Type B pancreatic cell (in vitro differentiated cells): ENCODE measurements at regions not wholly inside any gene's neighbourhood (a gene's known extent, or its start where the extent isn't known, plus 50 kb on each side); places are given as distances from the start of the nearest gene placed in this dataset.

Source experiments
- DNase-seq: peaks from one replicate; pipeline ENCODE4 v3.0.0; 2021; ENCODE audit warnings: mixed read lengths; ENCODE audit not compliant: unreplicated experiment; ENCODE audit errors: extremely low spot score
- H3K27ac Mint-ChIP-seq: 2 replicates; pipeline ENCODE4 v1.8.0; 2021; ENCODE audit warnings: mild to moderate bottlenecking, mixed read lengths
- H3K27me3 Mint-ChIP-seq: 2 replicates; pipeline ENCODE4 v1.8.0; 2021; ENCODE audit warnings: mixed read lengths
- H3K36me3 Mint-ChIP-seq: 2 replicates; pipeline ENCODE4 v1.8.0; 2021; ENCODE audit warnings: mixed read lengths
- H3K4me1 Mint-ChIP-seq: one replicate; pipeline ENCODE4 v1.8.0; 2021; ENCODE audit warnings: mixed read lengths; ENCODE audit not compliant: unreplicated experiment
- H3K4me3 Mint-ChIP-seq: 2 replicates; pipeline ENCODE4 v1.8.0; 2021; ENCODE audit warnings: mild to moderate bottlenecking, mixed read lengths
- H3K9me3 Mint-ChIP-seq: 2 replicates; pipeline ENCODE4 v1.8.0; 2021; ENCODE audit warnings: mixed read lengths
- CTCF ChIP-seq: fragments of 200-600 bp; sonication (generic); conservative IDR thresholded peaks from 2 replicates; pipeline ENCODE4 v1.5.0; 2021; ENCODE audit warnings: antibody characterized with exemption, mild to moderate bottlenecking

GRCh38 chr5:56288873-56289601 lies 55.9 kb upstream of the ANKRD55 start:
- Mint-ChIP-seq H3K4me1 (peaks cover 10% of the 10 kb centered on the region), H3K27ac (no peak overlapping the region), H3K4me3 (no peak overlapping the region), H3K9me3 (peaks cover 5% of the 10 kb centered on the region), H3K36me3 (no peaks in the 10 kb centered on the region), H3K27me3 (no peaks in the 10 kb centered on the region)
- DNase-seq: no peak
- no peak for TF ChIP-seq CTCF

- no peak for TF ChIP-seq CTCF
- Mint-ChIP-seq H3K36me3 (no peaks in the 10 kb centered on the region), H3K9me3 (peaks cover 5% of the 10 kb centered on the region), H3K27me3 (no peaks in the 10 kb centered on the region), H3K4me1 (peaks cover 10% of the 10 kb centered on the region), H3K27ac (no peak overlapping the region), H3K4me3 (no peak overlapping the region)
- no peak for DNase-seq
Observed at GRCh38 chr5:56286015-56286884, 53.1 kb upstream of the ANKRD55 start.

- no peak for DNase-seq
- no peak for TF ChIP-seq CTCF
- Mint-ChIP-seq H3K9me3 (peaks cover 2% of the 10 kb centered on the region), H3K4me1 (peaks cover 14% of the 10 kb centered on the region), H3K27me3 (no peaks in the 10 kb centered on the region), H3K4me3 (no peak overlapping the region), H3K27ac (no peak overlapping the region), H3K36me3 (no peaks in the 10 kb centered on the region)
Observed at GRCh38 chr5:56282951-56283350, 49.8 kb upstream of the ANKRD55 start.
